ENCODE measurements at regions not wholly inside any gene's neighbourhood (a gene's known extent, or its start where the extent isn't known, plus 50 kb on each side); places are given as distances from the start of the nearest gene placed in this dataset.

- no peak for TF ChIP-seq CHD1 (IDR thresholded peaks at IDR 0.05; ENCODE audit: low read depth, low read length)
- TF ChIP-seq, protein P1, sequence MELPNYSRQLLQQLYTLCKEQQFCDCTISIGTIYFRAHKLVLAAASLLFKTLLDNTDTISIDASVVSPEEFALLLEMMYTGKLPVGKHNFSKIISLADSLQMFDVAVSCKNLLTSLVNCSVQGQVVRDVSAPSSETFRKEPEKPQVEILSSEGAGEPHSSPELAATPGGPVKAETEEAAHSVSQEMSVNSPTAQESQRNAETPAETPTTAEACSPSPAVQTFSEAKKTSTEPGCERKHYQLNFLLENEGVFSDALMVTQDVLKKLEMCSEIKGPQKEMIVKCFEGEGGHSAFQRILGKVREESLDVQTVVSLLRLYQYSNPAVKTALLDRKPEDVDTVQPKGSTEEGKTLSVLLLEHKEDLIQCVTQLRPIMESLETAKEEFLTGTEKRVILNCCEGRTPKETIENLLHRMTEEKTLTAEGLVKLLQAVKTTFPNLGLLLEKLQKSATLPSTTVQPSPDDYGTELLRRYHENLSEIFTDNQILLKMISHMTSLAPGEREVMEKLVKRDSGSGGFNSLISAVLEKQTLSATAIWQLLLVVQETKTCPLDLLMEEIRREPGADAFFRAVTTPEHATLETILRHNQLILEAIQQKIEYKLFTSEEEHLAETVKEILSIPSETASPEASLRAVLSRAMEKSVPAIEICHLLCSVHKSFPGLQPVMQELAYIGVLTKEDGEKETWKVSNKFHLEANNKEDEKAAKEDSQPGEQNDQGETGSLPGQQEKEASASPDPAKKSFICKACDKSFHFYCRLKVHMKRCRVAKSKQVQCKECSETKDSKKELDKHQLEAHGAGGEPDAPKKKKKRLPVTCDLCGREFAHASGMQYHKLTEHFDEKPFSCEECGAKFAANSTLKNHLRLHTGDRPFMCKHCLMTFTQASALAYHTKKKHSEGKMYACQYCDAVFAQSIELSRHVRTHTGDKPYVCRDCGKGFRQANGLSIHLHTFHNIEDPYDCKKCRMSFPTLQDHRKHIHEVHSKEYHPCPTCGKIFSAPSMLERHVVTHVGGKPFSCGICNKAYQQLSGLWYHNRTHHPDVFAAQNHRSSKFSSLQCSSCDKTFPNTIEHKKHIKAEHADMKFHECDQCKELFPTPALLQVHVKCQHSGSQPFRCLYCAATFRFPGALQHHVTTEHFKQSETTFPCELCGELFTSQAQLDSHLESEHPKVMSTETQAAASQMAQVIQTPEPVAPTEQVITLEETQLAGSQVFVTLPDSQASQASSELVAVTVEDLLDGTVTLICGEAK (IDR thresholded peaks at IDR 0.05; ENCODE audit: borderline replicate concordance): no peak
- no peak for TF ChIP-seq BMI1 (IDR thresholded peaks at IDR 0.05; ENCODE audit: borderline replicate concordance)
- no peak for TF ChIP-seq POLR2AphosphoS5 (IDR thresholded peaks at IDR 0.05; ENCODE audit: low read length)
- TF ChIP-seq HDAC2 (IDR thresholded peaks at IDR 0.05): no peak
- no peak for TF ChIP-seq USF2 (IDR thresholded peaks at IDR 0.05; ENCODE audit: borderline replicate concordance, low read depth, low read length)
Measured at GRCh38 chr1:207230441-207230840, 91.0 kb upstream of the CD55 start.

Measured in GM12878 (cell line).